ENCODE measurements at regions not wholly inside any gene's neighbourhood (a gene's known extent, or its start where the extent isn't known, plus 50 kb on each side); places are given as distances from the start of the nearest gene placed in this dataset.

DNA sequence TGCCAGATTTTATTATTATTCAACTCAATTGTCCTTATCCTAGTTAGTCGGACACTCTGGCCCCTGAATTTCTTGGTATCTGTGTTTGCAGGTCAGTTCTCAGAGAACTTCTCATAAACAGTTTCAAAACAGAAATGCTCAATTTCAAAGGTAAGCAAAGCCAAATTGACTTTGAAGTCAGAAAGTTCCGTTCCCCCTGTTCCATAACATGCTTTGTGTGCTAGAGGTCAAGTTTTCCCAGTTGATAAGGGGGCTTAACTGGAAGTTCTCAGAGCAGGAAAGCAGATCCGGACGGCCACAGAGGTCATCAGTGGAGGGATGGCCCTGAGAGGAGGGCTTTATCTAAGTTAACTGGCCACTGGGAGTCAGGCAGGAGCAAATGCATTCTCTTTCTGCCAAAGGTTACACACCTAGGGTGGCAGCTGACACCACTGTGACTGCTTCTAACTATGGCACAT lies 417.2 kb downstream of the COG6 start:
- Mint-ChIP-seq H3K27ac (ENCODE audit: unreplicated experiment) (no peak overlapping the region), H3K4me1 (ENCODE audit: low read depth, unreplicated experiment) (no peaks in the 10 kb centered on the region), H3K36me3 (ENCODE audit: unreplicated experiment) (no peaks in the 10 kb centered on the region), H3K4me3 (ENCODE audit: unreplicated experiment) (no peak overlapping the region), H3K27me3 (ENCODE audit: unreplicated experiment) (no peaks in the 10 kb centered on the region), H3K9me3 (ENCODE audit: unreplicated experiment) (no peaks in the 10 kb centered on the region)
- TF ChIP-seq, protein P1, sequence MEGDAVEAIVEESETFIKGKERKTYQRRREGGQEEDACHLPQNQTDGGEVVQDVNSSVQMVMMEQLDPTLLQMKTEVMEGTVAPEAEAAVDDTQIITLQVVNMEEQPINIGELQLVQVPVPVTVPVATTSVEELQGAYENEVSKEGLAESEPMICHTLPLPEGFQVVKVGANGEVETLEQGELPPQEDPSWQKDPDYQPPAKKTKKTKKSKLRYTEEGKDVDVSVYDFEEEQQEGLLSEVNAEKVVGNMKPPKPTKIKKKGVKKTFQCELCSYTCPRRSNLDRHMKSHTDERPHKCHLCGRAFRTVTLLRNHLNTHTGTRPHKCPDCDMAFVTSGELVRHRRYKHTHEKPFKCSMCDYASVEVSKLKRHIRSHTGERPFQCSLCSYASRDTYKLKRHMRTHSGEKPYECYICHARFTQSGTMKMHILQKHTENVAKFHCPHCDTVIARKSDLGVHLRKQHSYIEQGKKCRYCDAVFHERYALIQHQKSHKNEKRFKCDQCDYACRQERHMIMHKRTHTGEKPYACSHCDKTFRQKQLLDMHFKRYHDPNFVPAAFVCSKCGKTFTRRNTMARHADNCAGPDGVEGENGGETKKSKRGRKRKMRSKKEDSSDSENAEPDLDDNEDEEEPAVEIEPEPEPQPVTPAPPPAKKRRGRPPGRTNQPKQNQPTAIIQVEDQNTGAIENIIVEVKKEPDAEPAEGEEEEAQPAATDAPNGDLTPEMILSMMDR (IDR thresholded peaks at IDR 0.05; ENCODE audit: partially characterized antibody, unreplicated experiment) = no peak
- no peak for DNase-seq

DNA sequence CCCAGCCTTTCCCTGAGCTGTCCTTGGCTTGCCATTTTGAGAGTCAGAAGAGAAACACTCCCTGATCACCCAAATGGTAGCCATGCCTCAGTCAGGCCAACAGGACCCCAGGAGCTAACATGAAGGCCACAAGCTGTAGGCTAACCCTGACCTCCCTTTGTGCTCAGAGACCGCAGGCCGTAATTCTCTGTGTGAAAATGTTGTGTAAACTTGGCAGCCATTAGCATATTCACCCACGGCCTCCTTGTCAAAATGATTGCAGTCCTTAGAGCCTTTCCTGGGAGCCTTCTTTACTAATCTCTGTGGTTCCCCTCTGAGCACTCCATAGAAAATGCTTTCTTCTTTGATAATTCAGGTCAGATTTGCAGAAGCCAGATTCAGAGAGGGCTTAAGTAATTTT lies 418.9 kb downstream of the COG6 start:
- Mint-ChIP-seq H3K36me3 (ENCODE audit: unreplicated experiment) (no peaks in the 10 kb centered on the region), H3K27ac (ENCODE audit: unreplicated experiment) (no peak overlapping the region), H3K4me3 (ENCODE audit: unreplicated experiment) (no peak overlapping the region), H3K4me1 (ENCODE audit: low read depth, unreplicated experiment) (no peaks in the 10 kb centered on the region), H3K27me3 (ENCODE audit: unreplicated experiment) (no peaks in the 10 kb centered on the region), H3K9me3 (ENCODE audit: unreplicated experiment) (no peaks in the 10 kb centered on the region)
- DNase-seq = no peak
- TF ChIP-seq, protein P1 (IDR thresholded peaks at IDR 0.05; ENCODE audit: partially characterized antibody, unreplicated experiment) = no peak

DNA sequence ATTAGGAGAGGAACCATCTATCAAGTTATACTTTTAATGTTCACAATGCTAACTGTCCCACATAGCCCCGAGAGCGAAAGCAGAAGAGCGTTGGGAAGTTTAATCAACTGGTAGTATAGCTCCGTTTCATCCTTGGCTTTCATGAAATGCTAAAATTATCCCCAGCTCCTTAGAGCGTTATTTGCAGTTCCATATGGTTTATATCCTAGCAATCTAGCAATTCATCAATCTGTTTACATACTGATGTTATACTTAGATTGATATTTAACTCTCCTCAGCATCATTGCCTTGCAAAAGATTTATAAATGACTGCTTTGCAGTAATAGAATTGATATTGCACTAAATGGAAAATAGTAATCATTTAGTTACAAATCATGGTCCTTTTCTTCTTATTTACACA lies 419.8 kb downstream of the COG6 start:
- Mint-ChIP-seq H3K36me3 (ENCODE audit: unreplicated experiment) (no peaks in the 10 kb centered on the region), H3K27ac (ENCODE audit: unreplicated experiment) (no peak overlapping the region), H3K9me3 (ENCODE audit: unreplicated experiment) (no peaks in the 10 kb centered on the region), H3K4me3 (ENCODE audit: unreplicated experiment) (no peak overlapping the region), H3K27me3 (ENCODE audit: unreplicated experiment) (no peaks in the 10 kb centered on the region), H3K4me1 (ENCODE audit: low read depth, unreplicated experiment) (no peaks in the 10 kb centered on the region)
- TF ChIP-seq, protein P1 (IDR thresholded peaks at IDR 0.05; ENCODE audit: partially characterized antibody, unreplicated experiment) = no peak
- no peak for DNase-seq

DNA sequence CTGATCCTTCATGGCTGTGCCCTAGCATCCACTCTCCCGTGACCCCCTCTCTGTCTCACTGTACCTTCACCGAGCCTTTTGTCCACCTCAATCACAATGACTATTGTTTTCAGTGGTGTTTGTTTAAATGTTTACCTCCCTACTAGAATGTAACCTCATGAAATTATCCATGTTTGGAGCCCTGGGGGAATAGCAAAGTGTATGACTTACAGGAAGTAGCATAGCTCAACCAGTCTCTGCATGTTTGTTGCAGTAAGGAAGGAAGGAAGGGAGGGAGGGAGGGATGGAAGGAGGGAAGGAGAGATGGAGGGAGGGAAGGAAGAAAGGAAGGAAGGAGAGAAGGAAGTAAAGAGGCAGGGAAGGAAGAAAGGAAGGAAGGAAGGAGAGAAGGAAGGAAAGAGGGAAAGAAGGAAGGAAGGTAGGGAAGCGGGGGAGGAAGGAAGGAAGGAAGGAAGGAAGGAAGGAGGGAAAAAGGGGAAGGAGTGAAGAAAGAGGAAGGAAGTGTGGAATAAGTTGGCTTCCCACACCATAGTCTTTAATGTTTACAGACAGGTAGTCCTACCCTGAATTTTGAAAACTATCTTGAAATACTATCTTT lies 421.4 kb downstream of the COG6 start:
- no peak for DNase-seq
- Mint-ChIP-seq H3K27ac (ENCODE audit: unreplicated experiment) (no peak overlapping the region), H3K9me3 (ENCODE audit: unreplicated experiment) (peaks cover under 1% of the 10 kb centered on the region), H3K27me3 (ENCODE audit: unreplicated experiment) (no peaks in the 10 kb centered on the region), H3K4me1 (ENCODE audit: low read depth, unreplicated experiment) (no peaks in the 10 kb centered on the region), H3K4me3 (ENCODE audit: unreplicated experiment) (no peak overlapping the region), H3K36me3 (ENCODE audit: unreplicated experiment) (no peaks in the 10 kb centered on the region)
- TF ChIP-seq, protein P1 (IDR thresholded peaks at IDR 0.05; ENCODE audit: partially characterized antibody, unreplicated experiment) = no peak

DNA sequence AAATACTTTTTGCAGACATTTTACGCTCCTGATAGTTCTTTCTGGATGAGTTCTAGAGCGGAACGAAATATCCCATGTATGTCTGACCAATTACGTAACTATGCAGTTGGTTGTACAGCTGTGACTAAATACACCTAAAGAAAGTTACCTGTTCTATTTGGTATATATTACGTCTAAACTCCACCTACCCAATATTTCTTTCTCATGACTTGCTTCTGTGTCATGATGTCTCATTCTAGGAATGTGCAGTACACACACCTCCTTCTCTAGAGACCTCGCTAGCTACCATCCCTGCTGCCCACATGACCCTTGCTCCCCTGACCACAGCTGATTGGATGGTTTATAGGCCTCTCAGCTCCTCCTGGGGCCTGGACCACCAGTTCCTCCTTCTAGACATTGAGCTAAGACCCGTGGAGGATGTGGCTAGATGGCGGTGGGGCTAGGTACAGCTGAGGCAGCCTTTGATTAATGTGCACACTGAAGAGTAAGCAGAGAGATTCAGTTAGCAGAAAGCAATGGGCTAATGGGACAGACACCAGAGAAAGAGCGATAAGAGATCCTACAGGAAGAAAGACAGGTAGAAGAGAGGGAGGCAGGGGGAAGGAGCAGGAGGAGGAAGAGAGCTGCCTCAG lies 422.1 kb downstream of the COG6 start:
- no peak for DNase-seq
- TF ChIP-seq, protein P1 (IDR thresholded peaks at IDR 0.05; ENCODE audit: partially characterized antibody, unreplicated experiment) = no peak
- peaks cover 1% of the 10 kb centered on the region for H3K9me3 Mint-ChIP-seq (ENCODE audit: unreplicated experiment)
- no peaks in the 10 kb centered on the region for H3K4me1 Mint-ChIP-seq (ENCODE audit: low read depth, unreplicated experiment)
- H3K27me3 Mint-ChIP-seq (ENCODE audit: unreplicated experiment) = no peaks in the 10 kb centered on the region
- H3K27ac Mint-ChIP-seq (ENCODE audit: unreplicated experiment) = no peak overlapping the region
- no peak overlapping the region for H3K4me3 Mint-ChIP-seq (ENCODE audit: unreplicated experiment)
- no peaks in the 10 kb centered on the region for H3K36me3 Mint-ChIP-seq (ENCODE audit: unreplicated experiment)

All from glutamatergic neuron (in vitro differentiated cells).